ENCODE measurements at regions not wholly inside any gene's neighbourhood (a gene's known extent, or its start where the extent isn't known, plus 50 kb on each side); places are given as distances from the start of the nearest gene placed in this dataset.

GRCh38 chr1:116854403-116854690, 55.4 kb upstream of the PTGFRN start:
- TF ChIP-seq EZH2phosphoT487 (IDR thresholded peaks at IDR 0.05; ENCODE audit: borderline replicate concordance) (no peak), CTCF (IDR thresholded peaks at IDR 0.05 in 2 of 3, conservative IDR thresholded peaks at IDR 0.05 in 1 of 3; ENCODE audit: borderline replicate concordance in 1 of 3, insufficient read depth in 1 of 3, low read depth in 2 of 3, low read length in 2 of 3) (peak in 2 of 3 experiments; percentile 24 to 26; a peak in 3 of 6 replicates), POLR2AphosphoS5 (IDR thresholded peaks at IDR 0.05; ENCODE audit: low read depth, low read length) (no peak), POLR2A (IDR thresholded peaks at IDR 0.05; ENCODE audit: borderline replicate concordance, extremely low read depth, insufficient read depth, insufficient read length) (no peak), REST (IDR thresholded peaks at IDR 0.05; ENCODE audit: low read depth) (no peak), EZH2 (IDR thresholded peaks at IDR 0.05) (no peak), RAD21 (IDR thresholded peaks at IDR 0.05; ENCODE audit: low read depth) (peak; percentile 40), JUND (IDR thresholded peaks at IDR 0.05) (no peak), FOSL1 (IDR thresholded peaks at IDR 0.05; ENCODE audit: low read depth) (no peak), MAX (IDR thresholded peaks at IDR 0.05) (no peak), SP1 (IDR thresholded peaks at IDR 0.05; ENCODE audit: low read depth) (no peak), ZNF274 (IDR thresholded peaks at IDR 0.05; ENCODE audit: low read depth, low read length) (no peak)
